ENCODE measurements at regions not wholly inside any gene's neighbourhood (a gene's known extent, or its start where the extent isn't known, plus 50 kb on each side); places are given as distances from the start of the nearest gene placed in this dataset.

GRCh38 chr9:119634006-119634405 is 264.8 kb upstream of the BRINP1 start:
- H3K27me3 ChIP-seq (ENCODE audit: control insufficient read depth, insufficient read depth, low read length) = no peaks in the 10 kb centered on the region
- POLR2A ChIA-PET = no interaction called here
- CTCF ChIA-PET = no interaction called here
- in situ Hi-C loops (cut with HindIII; ENCODE audit: low pct_unique_long_range_greater_than_20kb, low sequenced_read_pairs) = no loop called here
- intact Hi-C loops (cut with micrococcal nuclease; ENCODE audit: unreplicated experiment) = no loop called here
- H3K36me3 ChIP-seq (ENCODE audit: control insufficient read depth, insufficient read depth, low read length) = no peaks in the 10 kb centered on the region
- BruUV-seq (replicated peaks) = no TSS peak
- no peak overlapping the region for H3K4me3 ChIP-seq (ENCODE audit: low read depth in 2 of 2, low read length in 2 of 2)
- no peaks in the 10 kb centered on the region for H3K9me3 ChIP-seq (ENCODE audit: control insufficient read depth, insufficient read depth, low read depth, low read length)
- ATAC-seq = no peak
- no peak for TF ChIP-seq REST (IDR thresholded peaks at IDR 0.05; ENCODE audit: insufficient read depth in 1 of 2, low read depth in 2 of 2, low read length in 1 of 2)
- TF ChIP-seq POLR2AphosphoS5 (IDR thresholded peaks at IDR 0.05; ENCODE audit: low read depth, low read length) = no peak
- TF ChIP-seq CTCF (IDR thresholded peaks at IDR 0.05) = no peak
- TF ChIP-seq TCF7L2 (IDR thresholded peaks at IDR 0.05; ENCODE audit: low read depth, low read length) = no peak
- TF ChIP-seq SIN3A (IDR thresholded peaks at IDR 0.05; ENCODE audit: borderline replicate concordance, insufficient read depth, low read depth, low read length) = no peak
- H3K27ac ChIP-seq (ENCODE audit: low read length) = no peak overlapping the region
- H3K4me1 ChIP-seq (ENCODE audit: control insufficient read depth, insufficient read depth, low read length) = no peaks in the 10 kb centered on the region
- DNase-seq (ENCODE audit: low read depth, low spot score) = no peak

GRCh38 chr9:119611565-119611964 is 242.3 kb upstream of the BRINP1 start:
- Histone ChIP-seq H3K27ac (ENCODE audit: low read length) (no peak overlapping the region), H3K27me3 (ENCODE audit: control insufficient read depth, insufficient read depth, low read length) (no peaks in the 10 kb centered on the region), H3K9me3 (ENCODE audit: control insufficient read depth, insufficient read depth, low read depth, low read length) (no peaks in the 10 kb centered on the region), H3K4me1 (ENCODE audit: control insufficient read depth, insufficient read depth, low read length) (no peaks in the 10 kb centered on the region), H3K36me3 (ENCODE audit: control insufficient read depth, insufficient read depth, low read length) (no peaks in the 10 kb centered on the region), H3K4me3 (ENCODE audit: low read depth in 2 of 2, low read length in 2 of 2) (no peak overlapping the region)
- ChIA-PET CTCF (no interaction called here), POLR2A (no interaction called here)
- TF ChIP-seq TCF7L2 (IDR thresholded peaks at IDR 0.05; ENCODE audit: low read depth, low read length) = no peak
- TF ChIP-seq CTCF (IDR thresholded peaks at IDR 0.05) = no peak
- no peak for TF ChIP-seq REST (IDR thresholded peaks at IDR 0.05; ENCODE audit: insufficient read depth in 1 of 2, low read depth in 2 of 2, low read length in 1 of 2)
- TF ChIP-seq SIN3A (IDR thresholded peaks at IDR 0.05; ENCODE audit: borderline replicate concordance, insufficient read depth, low read depth, low read length) = no peak
- no peak for TF ChIP-seq POLR2AphosphoS5 (IDR thresholded peaks at IDR 0.05; ENCODE audit: low read depth, low read length)
- intact Hi-C loops (cut with micrococcal nuclease; ENCODE audit: unreplicated experiment) = no loop called here
- in situ Hi-C loops (cut with HindIII; ENCODE audit: low pct_unique_long_range_greater_than_20kb, low sequenced_read_pairs) = no loop called here
- no peak for DNase-seq (ENCODE audit: low read depth, low spot score)
- no peak for ATAC-seq
- no TSS peak for BruUV-seq (replicated peaks)
